Islet precursor cell (in vitro differentiated cells): ENCODE measurements at regions not wholly inside any gene's neighbourhood (a gene's known extent, or its start where the extent isn't known, plus 50 kb on each side); places are given as distances from the start of the nearest gene placed in this dataset.
"Not testable (repeated sequence)": the region's sequence is repeated elsewhere in the genome, so short reads cannot be mapped to it uniquely, and the experiment has no call there.

ENCODE experiments used
- DNase-seq: peaks from one replicate; pipeline ENCODE4 v3.0.0-alpha.2; 2018

GRCh38 chr7:39758234-39758970 lies 135.0 kb downstream of the RALA start:
- no peak for DNase-seq

- no peak for DNase-seq
Observed at GRCh38 chr7:39761449-39761848, 138.1 kb downstream of the RALA start.

GRCh38 chr7:39762466-39762865 lies 139.1 kb downstream of the RALA start:
- DNase-seq: not testable (repeated sequence)

- not testable (repeated sequence) for DNase-seq
Observed at GRCh38 chr7:39762881-39763280, 139.5 kb downstream of the RALA start.

- DNase-seq: not testable (repeated sequence)
Observed at GRCh38 chr7:39765833-39766232, 142.5 kb downstream of the RALA start.

GRCh38 chr7:39768439-39768838 lies 145.1 kb downstream of the RALA start:
- DNase-seq: not testable (repeated sequence)

GRCh38 chr7:39774341-39774851 lies 151.0 kb downstream of the RALA start:
- not testable (repeated sequence) for DNase-seq

GRCh38 chr7:39781557-39781956 lies 158.2 kb downstream of the RALA start:
- not testable (repeated sequence) for DNase-seq

- not testable (repeated sequence) for DNase-seq
Observed at GRCh38 chr7:39786440-39786839, 163.1 kb downstream of the RALA start.

- DNase-seq: peak; percentile 21
Observed at GRCh38 chr7:39791035-39791434, 159.0 kb upstream of the CDK13 start.

- DNase-seq: peak; percentile 65
Observed at GRCh38 chr7:39791911-39792310, 158.1 kb upstream of the CDK13 start.

GRCh38 chr7:39793026-39793425 lies 157.0 kb upstream of the CDK13 start:
- not testable (repeated sequence) for DNase-seq

- not testable (repeated sequence) for DNase-seq
Observed at GRCh38 chr7:39793851-39794250, 156.2 kb upstream of the CDK13 start.

- DNase-seq: not testable (repeated sequence)
Observed at GRCh38 chr7:39796947-39797346, 153.1 kb upstream of the CDK13 start.

- DNase-seq: not testable (repeated sequence)
Observed at GRCh38 chr7:39798077-39798476, 152.0 kb upstream of the CDK13 start.

GRCh38 chr7:39808796-39809481 lies 141.1 kb upstream of the CDK13 start:
- no peak for DNase-seq

GRCh38 chr7:39810204-39810642 lies 139.8 kb upstream of the CDK13 start:
- DNase-seq: peak; percentile 63

GRCh38 chr7:39810710-39811109 lies 139.3 kb upstream of the CDK13 start:
- peak; percentile 60 for DNase-seq

- peak; percentile 61 for DNase-seq
Observed at GRCh38 chr7:39811161-39811614, 138.9 kb upstream of the CDK13 start.

GRCh38 chr7:39816462-39817060 lies 133.5 kb upstream of the CDK13 start:
- no peak for DNase-seq

- no peak for DNase-seq
Observed at GRCh38 chr7:39819514-39819913, 130.5 kb upstream of the CDK13 start.

GRCh38 chr7:39824456-39825200 lies 125.4 kb upstream of the CDK13 start:
- no peak for DNase-seq
